ENCODE measurements at regions not wholly inside any gene's neighbourhood (a gene's known extent, or its start where the extent isn't known, plus 50 kb on each side); places are given as distances from the start of the nearest gene placed in this dataset.

GRCh38 chr1:228810878-228811711 is 75.8 kb downstream of the RHOU start:
- DNase-seq (ENCODE audit: extremely low spot score): no peak
- WGBS: 74% methylated on average over 6 of the region's 6 CpGs
- H3K4me1 ChIP-seq (ENCODE audit: insufficient read depth): no peaks in the 10 kb centered on the region
- H3K36me3 ChIP-seq (ENCODE audit: insufficient read depth): no peaks in the 10 kb centered on the region
- no peak overlapping the region for H3K4me3 ChIP-seq (ENCODE audit: low read depth, low read length)
- no peak overlapping the region for H3K27ac ChIP-seq (ENCODE audit: low read depth)

GRCh38 chr1:228811712-228812305 is 76.5 kb downstream of the RHOU start:
- H3K36me3 ChIP-seq (ENCODE audit: insufficient read depth): no peaks in the 10 kb centered on the region
- no peaks in the 10 kb centered on the region for H3K4me1 ChIP-seq (ENCODE audit: insufficient read depth)
- H3K4me3 ChIP-seq (ENCODE audit: low read depth, low read length): no peak overlapping the region
- no peak overlapping the region for H3K27ac ChIP-seq (ENCODE audit: low read depth)
- DNase-seq (ENCODE audit: extremely low spot score): no peak
- WGBS: 77% methylated on average over 11 of the region's 11 CpGs

GRCh38 chr1:228812961-228813360 is 77.7 kb downstream of the RHOU start:
- no peak overlapping the region for H3K4me3 ChIP-seq (ENCODE audit: low read depth, low read length)
- no peaks in the 10 kb centered on the region for H3K4me1 ChIP-seq (ENCODE audit: insufficient read depth)
- no peak for DNase-seq (ENCODE audit: extremely low spot score)
- no peak overlapping the region for H3K27ac ChIP-seq (ENCODE audit: low read depth)
- H3K36me3 ChIP-seq (ENCODE audit: insufficient read depth): no peaks in the 10 kb centered on the region

- DNase-seq (ENCODE audit: extremely low spot score): no peak
- WGBS: 65% methylated on average over 4 of the region's 4 CpGs
- Histone ChIP-seq H3K36me3 (ENCODE audit: insufficient read depth) (no peaks in the 10 kb centered on the region), H3K4me3 (ENCODE audit: low read depth, low read length) (no peak overlapping the region), H3K4me1 (ENCODE audit: insufficient read depth) (no peaks in the 10 kb centered on the region), H3K27ac (ENCODE audit: low read depth) (no peak overlapping the region)
These were observed 78.9 kb downstream of the RHOU start for GRCh38 chr1:228814176-228814575.

- 82% methylated on average over 7 of the region's 7 CpGs for WGBS
- no peak overlapping the region for H3K4me3 ChIP-seq (ENCODE audit: low read depth, low read length)
- no peak overlapping the region for H3K27ac ChIP-seq (ENCODE audit: low read depth)
- no peaks in the 10 kb centered on the region for H3K36me3 ChIP-seq (ENCODE audit: insufficient read depth)
- no peaks in the 10 kb centered on the region for H3K4me1 ChIP-seq (ENCODE audit: insufficient read depth)
- DNase-seq (ENCODE audit: extremely low spot score): no peak
These were observed 83.0 kb downstream of the RHOU start for GRCh38 chr1:228818296-228818695.

GRCh38 chr1:228818928-228819630 is 83.8 kb downstream of the RHOU start:
- Histone ChIP-seq H3K4me3 (ENCODE audit: low read depth, low read length) (no peak overlapping the region), H3K4me1 (ENCODE audit: insufficient read depth) (no peaks in the 10 kb centered on the region), H3K36me3 (ENCODE audit: insufficient read depth) (no peaks in the 10 kb centered on the region), H3K27ac (ENCODE audit: low read depth) (no peak overlapping the region)
- WGBS: 86% methylated on average over 6 of the region's 6 CpGs
- no peak for DNase-seq (ENCODE audit: extremely low spot score)

- H3K4me1 ChIP-seq (ENCODE audit: insufficient read depth): no peaks in the 10 kb centered on the region
- no peak for DNase-seq (ENCODE audit: extremely low spot score)
- H3K27ac ChIP-seq (ENCODE audit: low read depth): no peak overlapping the region
- WGBS: 77% methylated on average over 2 of the region's 2 CpGs
- H3K4me3 ChIP-seq (ENCODE audit: low read depth, low read length): no peak overlapping the region
- H3K36me3 ChIP-seq (ENCODE audit: insufficient read depth): no peaks in the 10 kb centered on the region
These were observed 86.0 kb downstream of the RHOU start for GRCh38 chr1:228821252-228821651.

GRCh38 chr1:228823200-228823599 is 87.9 kb downstream of the RHOU start:
- no peaks in the 10 kb centered on the region for H3K4me1 ChIP-seq (ENCODE audit: insufficient read depth)
- H3K27ac ChIP-seq (ENCODE audit: low read depth): no peak overlapping the region
- no peak for DNase-seq (ENCODE audit: extremely low spot score)
- no peak overlapping the region for H3K4me3 ChIP-seq (ENCODE audit: low read depth, low read length)
- 48% methylated on average over 3 of the region's 3 CpGs for WGBS
- H3K36me3 ChIP-seq (ENCODE audit: insufficient read depth): no peaks in the 10 kb centered on the region

- H3K27ac ChIP-seq (ENCODE audit: low read depth): no peak overlapping the region
- H3K36me3 ChIP-seq (ENCODE audit: insufficient read depth): no peaks in the 10 kb centered on the region
- no peaks in the 10 kb centered on the region for H3K4me1 ChIP-seq (ENCODE audit: insufficient read depth)
- no peak for DNase-seq (ENCODE audit: extremely low spot score)
- WGBS: 90% methylated on average over 7 of the region's 7 CpGs
- H3K4me3 ChIP-seq (ENCODE audit: low read depth, low read length): no peak overlapping the region
These were observed 89.1 kb downstream of the RHOU start for GRCh38 chr1:228824366-228824765.

- Histone ChIP-seq H3K36me3 (ENCODE audit: insufficient read depth) (no peaks in the 10 kb centered on the region), H3K4me1 (ENCODE audit: insufficient read depth) (no peaks in the 10 kb centered on the region), H3K27ac (ENCODE audit: low read depth) (no peak overlapping the region), H3K4me3 (ENCODE audit: low read depth, low read length) (no peak overlapping the region)
- DNase-seq (ENCODE audit: extremely low spot score): no peak
These were observed 89.8 kb downstream of the RHOU start for GRCh38 chr1:228825041-228825440.

GRCh38 chr1:228825840-228826484 is 90.7 kb downstream of the RHOU start:
- no peak for DNase-seq (ENCODE audit: extremely low spot score)
- H3K4me1 ChIP-seq (ENCODE audit: insufficient read depth): peaks cover 2% of the 10 kb centered on the region
- H3K27ac ChIP-seq (ENCODE audit: low read depth): no peak overlapping the region
- no peaks in the 10 kb centered on the region for H3K36me3 ChIP-seq (ENCODE audit: insufficient read depth)
- H3K4me3 ChIP-seq (ENCODE audit: low read depth, low read length): no peak overlapping the region
- 73% methylated on average over 5 of the region's 5 CpGs for WGBS

GRCh38 chr1:228827019-228827418 is 91.7 kb downstream of the RHOU start:
- Histone ChIP-seq H3K4me1 (ENCODE audit: insufficient read depth) (peaks cover 2% of the 10 kb centered on the region), H3K36me3 (ENCODE audit: insufficient read depth) (no peaks in the 10 kb centered on the region), H3K27ac (ENCODE audit: low read depth) (no peak overlapping the region), H3K4me3 (ENCODE audit: low read depth, low read length) (no peak overlapping the region)
- WGBS: 57% methylated on average over 3 of the region's 3 CpGs
- DNase-seq (ENCODE audit: extremely low spot score): no peak

- Histone ChIP-seq H3K4me1 (ENCODE audit: insufficient read depth) (peaks cover 2% of the 10 kb centered on the region), H3K4me3 (ENCODE audit: low read depth, low read length) (no peak overlapping the region), H3K27ac (ENCODE audit: low read depth) (no peak overlapping the region), H3K36me3 (ENCODE audit: insufficient read depth) (no peaks in the 10 kb centered on the region)
- no peak for DNase-seq (ENCODE audit: extremely low spot score)
These were observed 92.9 kb downstream of the RHOU start for GRCh38 chr1:228828151-228828550.
